Upper lobe of left lung (tissue), 4 donors: ENCODE measurements at regions not wholly inside any gene's neighbourhood (a gene's known extent, or its start where the extent isn't known, plus 50 kb on each side); places are given as distances from the start of the nearest gene placed in this dataset.

Source experiments
- CTCF ChIP-seq, 6 experiments: fragments of 450-650 bp in 4 of 6; fragments of 200-600 bp in 2 of 6; sonication (generic) in 2 of 6; IDR thresholded peaks; one replicate each; pipeline ENCODE4 v1.5.1; 2016 to 2019; ENCODE audit warnings: antibody characterized with exemption in 6 of 6
- EP300 ChIP-seq, 4 donors: sonication (generic); formaldehyde crosslinking; IDR thresholded peaks; one replicate each; pipeline ENCODE4 v1.5.1; 2017; ENCODE audit warnings: antibody characterized with exemption in 4 of 4, control low read depth in 2 of 4
- POLR2A ChIP-seq, 4 donors: fragments of 450-650 bp; IDR thresholded peaks; one replicate each; pipeline ENCODE4 v1.5.1; 2016 to 2017; ENCODE audit warnings: antibody characterized with exemption in 4 of 4, mild to moderate bottlenecking in 2 of 4
- POLR2AphosphoS5 ChIP-seq, 2 donors: sonication (generic); formaldehyde crosslinking; IDR thresholded peaks; one replicate each; pipeline ENCODE4 v1.5.1; 2017; ENCODE audit warnings: antibody characterized with exemption in 2 of 2

- TF ChIP-seq POLR2AphosphoS5 (IDR thresholded peaks at IDR 0.05): no peak
- TF ChIP-seq POLR2A (IDR thresholded peaks at IDR 0.05): no peak
- no peak for TF ChIP-seq CTCF (IDR thresholded peaks at IDR 0.05)
- TF ChIP-seq EP300 (IDR thresholded peaks at IDR 0.05): no peak
Measured at GRCh38 chr18:43882358-43883055, 605.2 kb upstream of the SYT4 start.
